GM12878 (cell line): ENCODE measurements at regions not wholly inside any gene's neighbourhood (a gene's known extent, or its start where the extent isn't known, plus 50 kb on each side); places are given as distances from the start of the nearest gene placed in this dataset.

Source experiments
- ATAC-seq: fragments of 200-7000 bp; cut with Tn5 transposase; 3 replicates; pipeline ENCODE4 v1.9.1; 2020; ENCODE audit warnings: mild to moderate bottlenecking, moderate library complexity
- BruUV-seq: library from RNA; stranded (reverse); fragments of 400-500 nt; replicated peaks from 2 replicates; lab custom pipeline; 2021; lab: Mats Ljungman, UMichigan
- CTCF ChIA-PET: fragments of 300-600 bp; sonication (Branson Sonifier 250); formaldehyde crosslinking; extraction: SDS; loops from one replicate; lab custom pipeline; 2021; ENCODE audit warnings: inconsistent platforms; lab: Yijun Ruan, JAX
- POLR2A ChIA-PET: fragments of 350-600 bp; formaldehyde crosslinking; extraction: SDS; loops from one replicate; lab custom pipeline; 2021; ENCODE audit warnings: inconsistent platforms; lab: Charles Lee
- RAD21 ChIA-PET: fragments of 300-600 bp; sonication (Branson Sonifier 250); formaldehyde crosslinking; loops from one replicate; lab custom pipeline; 2023; ENCODE audit warnings: antibody characterized with exemption; ENCODE audit not compliant: unreplicated experiment; lab: Charles Lee
- SMC1A ChIA-PET: fragments of 300-600 bp; sonication (Branson Sonifier 250); formaldehyde crosslinking; loops from one replicate; lab custom pipeline; 2023; ENCODE audit not compliant: unreplicated experiment, uncharacterized antibody; lab: Charles Lee
- DNase-seq: peaks from one replicate; pipeline ENCODE4 v3.0.0-alpha.2; 2011; ENCODE audit warnings: low read depth, low spot score
- FAIRE-seq: peaks from 3 replicates; lab custom pipeline; 2011; peaks lifted over from hg19 to GRCh38; lab: Jason Lieb, UNC
- H2AFZ ChIP-seq: 2 replicates; pipeline ENCODE4 v1.6.0; 2011; ENCODE audit warnings: low read depth, low read length, control low read depth; ENCODE audit not compliant: control insufficient read depth
- H3K27ac ChIP-seq: 2 replicates; pipeline ENCODE4 v1.5.1; 2011; ENCODE audit warnings: control low read depth; ENCODE audit not compliant: control insufficient read depth, insufficient read depth
- H3K27me3 ChIP-seq, 2 experiments: replicated peaks in 1 of 2; 2 replicates each; pipeline versions ENCODE4 v1.6.0 to v1.6.1; 2011; ENCODE audit warnings: low read length in 1 of 2; ENCODE audit not compliant: control insufficient read depth in 2 of 2, insufficient read depth in 2 of 2
- H3K36me3 ChIP-seq, 2 experiments: 2 replicates each; pipeline ENCODE4 v1.5.1; 2011; ENCODE audit warnings: low read length in 1 of 2; ENCODE audit not compliant: control insufficient read depth in 2 of 2, insufficient read depth in 2 of 2
- H3K4me1 ChIP-seq: 2 replicates; pipeline ENCODE4 v1.6.1; 2011; ENCODE audit warnings: mild to moderate bottlenecking, low read length, moderate library complexity, mixed read lengths; ENCODE audit not compliant: control insufficient read depth, insufficient read depth
- H3K4me2 ChIP-seq: 2 replicates; pipeline ENCODE4 v1.6.0; 2011; ENCODE audit warnings: control low read depth; ENCODE audit not compliant: control insufficient read depth, insufficient read depth
- H3K4me3 ChIP-seq: fragments of 200-600 bp; sonication (generic); 2 replicates; pipeline ENCODE4 v1.5.1; 2016
- H3K79me2 ChIP-seq: 2 replicates; pipeline ENCODE4 v1.6.0; 2011; ENCODE audit warnings: low read length; ENCODE audit not compliant: control insufficient read depth, insufficient read depth
- H3K9ac ChIP-seq: 2 replicates; pipeline ENCODE4 v1.8.0; 2011; ENCODE audit warnings: low read length, control low read depth, mixed read lengths; ENCODE audit not compliant: control insufficient read depth, insufficient read depth
- H3K9me3 ChIP-seq: replicated peaks from 3 replicates; pipeline ENCODE4 v1.5.1; 2011; ENCODE audit warnings: mild to moderate bottlenecking, low read length; ENCODE audit not compliant: control insufficient read depth, insufficient read depth
- H4K20me1 ChIP-seq: 2 replicates; pipeline ENCODE4 v1.6.0; 2011; ENCODE audit not compliant: control insufficient read depth, insufficient read depth
- BHLHE40 ChIP-seq, 2 experiments: fragments of 450-650 bp in 1 of 2; IDR thresholded peaks; 2 replicates each; pipeline ENCODE4 v1.6.1; 2011 to 2017; ENCODE audit warnings: low read depth in 2 of 2, borderline replicate concordance in 1 of 2, improper control_type of control experiment in 1 of 2, low read length in 1 of 2, mild to moderate bottlenecking in 1 of 2
- CBFB ChIP-seq: IDR thresholded peaks from 2 replicates; pipeline ENCODE4 v1.6.1; 2016; ENCODE audit warnings: antibody characterized with exemption, low read depth
- E2F4 ChIP-seq: IDR thresholded peaks from 2 replicates; pipeline ENCODE4 v1.6.1; 2012; ENCODE audit warnings: low read depth, low read length, improper control_type of control experiment
- E2F8 ChIP-seq: fragments of 450-650 bp; IDR thresholded peaks from 2 replicates; pipeline ENCODE4 v1.6.1; 2018; ENCODE audit warnings: mild to moderate bottlenecking, low read depth, moderate library complexity; ENCODE audit not compliant: partially characterized antibody
- KAT2A ChIP-seq: conservative IDR thresholded peaks from 2 replicates; pipeline ENCODE4 v1.6.1; 2011; ENCODE audit warnings: low read depth, low read length; ENCODE audit not compliant: control insufficient read depth
- MTA2 ChIP-seq: fragments of 450-650 bp; IDR thresholded peaks from 2 replicates; pipeline ENCODE4 v1.6.1; 2016; ENCODE audit warnings: low read depth, mild to moderate bottlenecking, moderate library complexity
- NFIC ChIP-seq: IDR thresholded peaks from 2 replicates; pipeline ENCODE4 v1.6.1; 2012; ENCODE audit warnings: low read depth, mild to moderate bottlenecking, inconsistent platforms, low read length, moderate library complexity
- NFYA ChIP-seq: IDR thresholded peaks from 2 replicates; pipeline ENCODE4 v1.6.1; 2011; ENCODE audit warnings: low read depth, mild to moderate bottlenecking, low read length, improper control_type of control experiment, borderline replicate concordance
- RELA ChIP-seq: fragments of 450-650 bp; IDR thresholded peaks from 2 replicates; pipeline ENCODE4 v1.8.0; 2014; ENCODE audit warnings: borderline replicate concordance; ENCODE audit not compliant: partially characterized antibody
- SKIL ChIP-seq: fragments of 450-650 bp; IDR thresholded peaks from 2 replicates; pipeline ENCODE4 v1.6.1; 2017; ENCODE audit warnings: mild to moderate bottlenecking, low read depth, inconsistent platforms; ENCODE audit not compliant: poor library complexity, severe bottlenecking
- SMAD1 ChIP-seq: fragments of 450-650 bp; IDR thresholded peaks from 2 replicates; pipeline ENCODE4 v1.6.1; 2018; ENCODE audit warnings: mild to moderate bottlenecking, low read depth; ENCODE audit not compliant: partially characterized antibody
- SREBF1 ChIP-seq: IDR thresholded peaks from 2 replicates; pipeline ENCODE4 v1.6.1; 2012; ENCODE audit warnings: mild to moderate bottlenecking, low read length
- TCF3 ChIP-seq: IDR thresholded peaks from 2 replicates; pipeline ENCODE4 v1.6.1; 2012; ENCODE audit warnings: low read depth, mild to moderate bottlenecking, low read length, borderline replicate concordance; ENCODE audit not compliant: insufficient read depth
- WGBS: methylation state at CpG from one replicate; pipeline ENCODE4 v1.1.6; 2016; ENCODE audit warnings: low lambda C conversion rate; ENCODE audit not compliant: insufficient replicate concordance, insufficient coverage; ENCODE audit errors: missing lambda C conversion rate; 5-methylcytosine and 5-hydroxymethylcytosine counted together
- in situ Hi-C: fragments of 300-500 bp; cut with MboI; formaldehyde crosslinking; loops from 9 replicates; pipeline ENCODE4 v1.14.3; 2018; ENCODE audit warnings: mixed read lengths
- intact Hi-C: fragments of 100-400 bp; cut with micrococcal nuclease; formaldehyde crosslinking; loops from one replicate; pipeline ENCODE4 v1.14.2; 2022; ENCODE audit not compliant: unreplicated experiment

GRCh38 chr2:74042606-74043005, 57.9 kb downstream of the TET3 start:
- no peak overlapping the region for H3K27ac ChIP-seq
- 96% methylated on average over 3 of the region's 3 CpGs for WGBS
- in situ Hi-C loops, result no loop called here
- H2AFZ ChIP-seq, result no peak overlapping the region
- RAD21 ChIA-PET, result interaction anchor here (1.7 kb wide), 1 partner anchor 11 kb away, joined by 5 read pairs; no protein-coding TSS in a partner anchor
- H3K9ac ChIP-seq, result no peak overlapping the region
- TF ChIP-seq SKIL (no peak), TCF3 (no peak), E2F4 (no peak), KAT2A (no peak), BHLHE40 (IDR thresholded peaks at IDR 0.05; ENCODE audit: borderline replicate concordance in 1 of 2, low read depth in 2 of 2, low read length in 1 of 2) (no peak), MTA2 (no peak), SMAD1 (no peak), SREBF1 (no peak), RELA (no peak), NFYA (no peak), E2F8 (no peak), NFIC (no peak), CBFB (no peak)
- TF ChIP-seq, all 136 proteins: peak for 0
- DNase-seq (no peak), FAIRE-seq (no peak), ATAC-seq (no peak)
- intact Hi-C loops, result no loop called here
- peaks cover 5% of the 10 kb centered on the region; the same call in 1 of the 2 replicates for H4K20me1 ChIP-seq
- H3K9me3 ChIP-seq, result no peaks in the 10 kb centered on the region
- no peak overlapping the region for H3K4me3 ChIP-seq
- ChIA-PET SMC1A (interaction anchor here (1.0 to 2.6 kb wide), 4 partner anchors 11 to 41 kb away, joined by 3 to 6 read pairs (median 4); no protein-coding TSS in a partner anchor), POLR2A (interaction anchor here (1.2 to 1.9 kb wide), 2 partner anchors 10 to 16 kb away, joined by 4 to 8 read pairs; no protein-coding TSS in a partner anchor), CTCF (interaction anchor here (1.2 to 1.8 kb wide), 2 partner anchors 22 to 216 kb away, joined by 3 to 7 read pairs; no protein-coding TSS in a partner anchor)
- H3K36me3 ChIP-seq, result peaks cover 18 to 19% of the 10 kb centered on the region in 2 experiments; a peak in 3 of 4 replicates
- no TSS peak for BruUV-seq
- H3K27me3 ChIP-seq, result no peaks in the 10 kb centered on the region
- H3K79me2 ChIP-seq, result peaks cover 79% of the 10 kb centered on the region
- peaks cover 37% of the 10 kb centered on the region for H3K4me1 ChIP-seq
- H3K4me2 ChIP-seq, result no peak overlapping the region
